SK-N-SH treated with all-trans-retinoic acid at 6 μM for 48 hours (cell line): ENCODE measurements at regions not wholly inside any gene's neighbourhood (a gene's known extent, or its start where the extent isn't known, plus 50 kb on each side); places are given as distances from the start of the nearest gene placed in this dataset.

ENCODE experiments used
- BACH2 ChIP-seq: fragments of 250-450 bp; sonication (Bioruptor Pico); IDR thresholded peaks from 2 replicates; pipeline ENCODE4 v1.9.0; 2021; ENCODE audit warnings: mild to moderate bottlenecking, borderline replicate concordance
- ZFP30 ChIP-seq: fragments of 450-650 bp; formaldehyde crosslinking; IDR thresholded peaks from 2 replicates; pipeline ENCODE4 v1.5.0; 2022; ENCODE audit warnings: mild to moderate bottlenecking, moderate library complexity
- TF ChIP-seq, protein P1 (sequence below): fragments of 250-450 bp; sonication (Bioruptor Pico); IDR thresholded peaks from 2 replicates; pipeline ENCODE4 v1.8.0; 2020; ENCODE audit warnings: mild to moderate bottlenecking, moderate library complexity, borderline replicate concordance

DNA sequence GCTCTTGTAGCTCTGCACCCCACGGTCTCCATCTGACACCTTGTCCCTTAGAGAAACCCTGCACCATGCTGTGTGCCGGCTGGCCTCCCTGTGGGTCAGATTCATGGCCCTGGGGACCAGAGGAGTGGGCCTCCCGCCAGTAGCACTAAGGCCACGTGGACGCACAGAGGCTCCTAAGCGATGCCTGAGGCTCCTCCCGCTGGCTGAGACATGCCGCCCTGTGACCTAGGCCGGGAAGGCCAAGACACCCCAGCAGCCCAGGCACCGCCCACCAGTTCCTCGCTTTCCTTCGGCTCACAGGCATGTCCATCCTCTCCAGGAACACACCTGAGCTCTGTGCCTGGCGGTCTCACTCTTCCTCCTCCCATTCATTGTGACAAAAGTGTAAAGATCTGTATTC lies 311.0 kb downstream of the THBS2 start:
- TF ChIP-seq ZFP30 (CRISPR knock-in tag) (no peak), BACH2 (CRISPR knock-in tag) (no peak)
- TF ChIP-seq, protein P1, sequence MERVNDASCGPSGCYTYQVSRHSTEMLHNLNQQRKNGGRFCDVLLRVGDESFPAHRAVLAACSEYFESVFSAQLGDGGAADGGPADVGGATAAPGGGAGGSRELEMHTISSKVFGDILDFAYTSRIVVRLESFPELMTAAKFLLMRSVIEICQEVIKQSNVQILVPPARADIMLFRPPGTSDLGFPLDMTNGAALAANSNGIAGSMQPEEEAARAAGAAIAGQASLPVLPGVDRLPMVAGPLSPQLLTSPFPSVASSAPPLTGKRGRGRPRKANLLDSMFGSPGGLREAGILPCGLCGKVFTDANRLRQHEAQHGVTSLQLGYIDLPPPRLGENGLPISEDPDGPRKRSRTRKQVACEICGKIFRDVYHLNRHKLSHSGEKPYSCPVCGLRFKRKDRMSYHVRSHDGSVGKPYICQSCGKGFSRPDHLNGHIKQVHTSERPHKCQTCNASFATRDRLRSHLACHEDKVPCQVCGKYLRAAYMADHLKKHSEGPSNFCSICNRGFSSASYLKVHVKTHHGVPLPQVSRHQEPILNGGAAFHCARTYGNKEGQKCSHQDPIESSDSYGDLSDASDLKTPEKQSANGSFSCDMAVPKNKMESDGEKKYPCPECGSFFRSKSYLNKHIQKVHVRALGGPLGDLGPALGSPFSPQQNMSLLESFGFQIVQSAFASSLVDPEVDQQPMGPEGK (CRISPR knock-in tag): no peak
